ENCODE measurements at regions not wholly inside any gene's neighbourhood (a gene's known extent, or its start where the extent isn't known, plus 50 kb on each side); places are given as distances from the start of the nearest gene placed in this dataset.
A peak's percentile ranks its signal among the peaks of the same experiment; 100 is the strongest.

GRCh38 chr5:167794121-167794520 is 497.3 kb upstream of the WWC1 start:
- FAIRE-seq (no peak), DNase-seq (ENCODE audit: low spot score) (no peak), ATAC-seq (no peak)
- Histone ChIP-seq H3K27me3 (ENCODE audit: control insufficient read depth in 1 of 2, insufficient read depth in 2 of 2, low read length in 2 of 2) (no peaks in the 10 kb centered on the region; a peak in 1 of 5 replicates), H3K36me3 (replicated peaks in 1 of 2; ENCODE audit: control insufficient read depth in 1 of 2, insufficient read depth in 2 of 2, low read length in 2 of 2) (no peaks in the 10 kb centered on the region), H3K9ac (ENCODE audit: insufficient read depth, low read depth, low read length) (no peak overlapping the region), H3K4me3 (replicated peaks in 1 of 3; ENCODE audit: insufficient read depth in 1 of 3, low read depth in 2 of 3, low read length in 3 of 3) (no peak overlapping the region), H4K20me1 (ENCODE audit: insufficient read depth, low read length) (no peaks in the 10 kb centered on the region), H3K4me1 (ENCODE audit: insufficient read depth, low read length) (no peaks in the 10 kb centered on the region), H3K4me2 (ENCODE audit: low read depth, low read length) (no peak overlapping the region), H3K27ac (ENCODE audit: extremely low read length, insufficient read depth, low read length) (no peak overlapping the region), H3K79me2 (ENCODE audit: insufficient read depth, low read length) (no peaks in the 10 kb centered on the region), H3K9me3 (ENCODE audit: low read length) (no peaks in the 10 kb centered on the region), H2AFZ (ENCODE audit: low read length) (no peak overlapping the region)
- BruUV-seq (replicated peaks): no TSS peak
- in situ Hi-C loops (cut with HindIII; ENCODE audit: extremely low pct_ligation_motif_present, low pct_unique_long_range_greater_than_20kb): no loop called here
- intact Hi-C loops (cut with micrococcal nuclease; ENCODE audit: unreplicated experiment): no loop called here
- CTCF ChIA-PET (ENCODE audit: low intra/inter-chr PET ratio, low total read pairs): no interaction called here
- peak; percentile 47; the same call in 1 of the 2 replicates for TF ChIP-seq CREB1 (IDR thresholded peaks at IDR 0.05)
- TF ChIP-seq CREB1 (CRISPR knock-in tag; IDR thresholded peaks at IDR 0.05): no peak
- no peak for TF ChIP-seq ZNF12 (CRISPR knock-in tag; IDR thresholded peaks at IDR 0.05)
- TF ChIP-seq ZNF256 (CRISPR knock-in tag; conservative IDR thresholded peaks at IDR 0.05): no peak
- 3% methylated on average over 4 of the region's 4 CpGs for WGBS (ENCODE audit: low lambda C conversion rate)
- POLR2A ChIA-PET: no interaction called here

GRCh38 chr5:167796672-167797071 is 494.8 kb upstream of the WWC1 start:
- no peak for FAIRE-seq
- TF ChIP-seq ZNF232 (CRISPR knock-in tag; IDR thresholded peaks at IDR 0.05; ENCODE audit: borderline replicate concordance) (no peak), ZKSCAN8 (CRISPR knock-in tag; IDR thresholded peaks at IDR 0.05; ENCODE audit: borderline replicate concordance) (no peak), TARDBP (CRISPR knock-in tag; IDR thresholded peaks at IDR 0.05) (no peak), ZNF547 (CRISPR knock-in tag; IDR thresholded peaks at IDR 0.05) (no peak), ZNF383 (CRISPR knock-in tag; IDR thresholded peaks at IDR 0.05; ENCODE audit: borderline replicate concordance) (no peak), ZFP62 (CRISPR knock-in tag; IDR thresholded peaks at IDR 0.05) (no peak), SRSF9 (IDR thresholded peaks at IDR 0.05; ENCODE audit: borderline replicate concordance, insufficient read depth, low read depth, low read length, poor library complexity, severe bottlenecking) (no peak), HMG20A (CRISPR knock-in tag; IDR thresholded peaks at IDR 0.05; ENCODE audit: borderline replicate concordance) (no peak), ZNF30 (CRISPR knock-in tag; IDR thresholded peaks at IDR 0.05) (no peak), TEAD2 (CRISPR knock-in tag; IDR thresholded peaks at IDR 0.05) (no peak), KLF15 (CRISPR knock-in tag; IDR thresholded peaks at IDR 0.05; ENCODE audit: borderline replicate concordance) (no peak), HDAC1 (CRISPR knock-in tag; IDR thresholded peaks at IDR 0.05) (no peak), ZFX (CRISPR knock-in tag; IDR thresholded peaks at IDR 0.05; ENCODE audit: low read depth) (no peak)
- TF ChIP-seq, protein P1, sequence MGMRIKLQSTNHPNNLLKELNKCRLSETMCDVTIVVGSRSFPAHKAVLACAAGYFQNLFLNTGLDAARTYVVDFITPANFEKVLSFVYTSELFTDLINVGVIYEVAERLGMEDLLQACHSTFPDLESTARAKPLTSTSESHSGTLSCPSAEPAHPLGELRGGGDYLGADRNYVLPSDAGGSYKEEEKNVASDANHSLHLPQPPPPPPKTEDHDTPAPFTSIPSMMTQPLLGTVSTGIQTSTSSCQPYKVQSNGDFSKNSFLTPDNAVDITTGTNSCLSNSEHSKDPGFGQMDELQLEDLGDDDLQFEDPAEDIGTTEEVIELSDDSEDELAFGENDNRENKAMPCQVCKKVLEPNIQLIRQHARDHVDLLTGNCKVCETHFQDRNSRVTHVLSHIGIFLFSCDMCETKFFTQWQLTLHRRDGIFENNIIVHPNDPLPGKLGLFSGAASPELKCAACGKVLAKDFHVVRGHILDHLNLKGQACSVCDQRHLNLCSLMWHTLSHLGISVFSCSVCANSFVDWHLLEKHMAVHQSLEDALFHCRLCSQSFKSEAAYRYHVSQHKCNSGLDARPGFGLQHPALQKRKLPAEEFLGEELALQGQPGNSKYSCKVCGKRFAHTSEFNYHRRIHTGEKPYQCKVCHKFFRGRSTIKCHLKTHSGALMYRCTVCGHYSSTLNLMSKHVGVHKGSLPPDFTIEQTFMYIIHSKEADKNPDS (CRISPR knock-in tag; IDR thresholded peaks at IDR 0.05): no peak

More at GRCh38 chr5:167796672-167797071, 494.8 kb upstream of the WWC1 start:
- ChIA-PET POLR2A (no interaction called here), CTCF (ENCODE audit: low intra/inter-chr PET ratio, low total read pairs) (no interaction called here)
- in situ Hi-C loops (cut with HindIII; ENCODE audit: extremely low pct_ligation_motif_present, low pct_unique_long_range_greater_than_20kb): no loop called here
- Histone ChIP-seq H4K20me1 (ENCODE audit: insufficient read depth, low read length) (no peaks in the 10 kb centered on the region), H3K4me2 (ENCODE audit: low read depth, low read length) (no peak overlapping the region), H3K9ac (ENCODE audit: insufficient read depth, low read depth, low read length) (no peak overlapping the region), H3K27me3 (ENCODE audit: control insufficient read depth in 1 of 2, insufficient read depth in 2 of 2, low read length in 2 of 2) (peaks cover 0 to 4% of the 10 kb centered on the region in 2 experiments; a peak in 1 of 5 replicates), H3K4me3 (replicated peaks in 1 of 3; ENCODE audit: insufficient read depth in 1 of 3, low read depth in 2 of 3, low read length in 3 of 3) (no peak overlapping the region), H3K79me2 (ENCODE audit: insufficient read depth, low read length) (no peaks in the 10 kb centered on the region), H3K27ac (ENCODE audit: extremely low read length, insufficient read depth, low read length) (no peak overlapping the region), H3K36me3 (replicated peaks in 1 of 2; ENCODE audit: control insufficient read depth in 1 of 2, insufficient read depth in 2 of 2, low read length in 2 of 2) (no peaks in the 10 kb centered on the region), H3K4me1 (ENCODE audit: insufficient read depth, low read length) (no peaks in the 10 kb centered on the region), H3K9me3 (ENCODE audit: low read length) (no peaks in the 10 kb centered on the region), H2AFZ (ENCODE audit: low read length) (no peak overlapping the region)
- DNase-seq (ENCODE audit: low spot score) (no peak), ATAC-seq (no peak)
- BruUV-seq (replicated peaks): no TSS peak
- WGBS (ENCODE audit: low lambda C conversion rate): 2% methylated on average over 5 of the region's 5 CpGs
- intact Hi-C loops (cut with micrococcal nuclease; ENCODE audit: unreplicated experiment): no loop called here
